AG04450 (cell line): ENCODE measurements at regions not wholly inside any gene's neighbourhood (a gene's known extent, or its start where the extent isn't known, plus 50 kb on each side); places are given as distances from the start of the nearest gene placed in this dataset.

Source experiments
- CTCF ChIA-PET: fragments of 300-600, 350-600 bp; formaldehyde crosslinking; extraction: SDS; loops from one replicate; lab custom pipeline; 2022; ENCODE audit warnings: antibody characterized with exemption, inconsistent platforms; lab: Charles Lee
- POLR2A ChIA-PET: fragments of 350-600 bp; formaldehyde crosslinking; extraction: SDS; loops from one replicate; lab custom pipeline; 2021; ENCODE audit warnings: antibody characterized with exemption, inconsistent platforms; lab: Yijun Ruan, JAX
- DNase-seq: peaks from one replicate; pipeline ENCODE4 v3.0.0-alpha.2; 2011; ENCODE audit warnings: low read depth, low spot score
- H3K27ac ChIP-seq: one replicate; pipeline ENCODE4 v1.5.1; 2012; ENCODE audit warnings: low read depth, low read length, control low read depth
- H3K27me3 ChIP-seq: one replicate; pipeline ENCODE4 v1.6.0; 2012; ENCODE audit warnings: low read length; ENCODE audit not compliant: control insufficient read depth, insufficient read depth
- H3K4me3 ChIP-seq: 2 replicates; pipeline ENCODE4 v1.5.1; 2011; ENCODE audit warnings: mild to moderate bottlenecking, low read depth, low read length, control low read depth
- H3K9me3 ChIP-seq: 2 replicates; pipeline ENCODE4 v1.5.1; 2012; ENCODE audit warnings: low read length; ENCODE audit not compliant: control insufficient read depth, insufficient read depth
- TF ChIP-seq, protein P1 (sequence below): IDR thresholded peaks from 2 replicates; pipeline ENCODE4 v1.5.1; 2011; ENCODE audit warnings: low read depth, low read length, control low read depth, inconsistent platforms

- H3K27me3 ChIP-seq = no peaks in the 10 kb centered on the region
- no peak overlapping the region for H3K4me3 ChIP-seq
- TF ChIP-seq, protein P1, sequence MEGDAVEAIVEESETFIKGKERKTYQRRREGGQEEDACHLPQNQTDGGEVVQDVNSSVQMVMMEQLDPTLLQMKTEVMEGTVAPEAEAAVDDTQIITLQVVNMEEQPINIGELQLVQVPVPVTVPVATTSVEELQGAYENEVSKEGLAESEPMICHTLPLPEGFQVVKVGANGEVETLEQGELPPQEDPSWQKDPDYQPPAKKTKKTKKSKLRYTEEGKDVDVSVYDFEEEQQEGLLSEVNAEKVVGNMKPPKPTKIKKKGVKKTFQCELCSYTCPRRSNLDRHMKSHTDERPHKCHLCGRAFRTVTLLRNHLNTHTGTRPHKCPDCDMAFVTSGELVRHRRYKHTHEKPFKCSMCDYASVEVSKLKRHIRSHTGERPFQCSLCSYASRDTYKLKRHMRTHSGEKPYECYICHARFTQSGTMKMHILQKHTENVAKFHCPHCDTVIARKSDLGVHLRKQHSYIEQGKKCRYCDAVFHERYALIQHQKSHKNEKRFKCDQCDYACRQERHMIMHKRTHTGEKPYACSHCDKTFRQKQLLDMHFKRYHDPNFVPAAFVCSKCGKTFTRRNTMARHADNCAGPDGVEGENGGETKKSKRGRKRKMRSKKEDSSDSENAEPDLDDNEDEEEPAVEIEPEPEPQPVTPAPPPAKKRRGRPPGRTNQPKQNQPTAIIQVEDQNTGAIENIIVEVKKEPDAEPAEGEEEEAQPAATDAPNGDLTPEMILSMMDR = no peak
- ChIA-PET POLR2A (no interaction called here), CTCF (interaction anchor here (1.0 kb wide), 1 partner anchor 12 kb away, joined by 3 read pairs; no protein-coding TSS in a partner anchor)
- DNase-seq = no peak
- H3K27ac ChIP-seq = no peak overlapping the region
- H3K9me3 ChIP-seq = peaks cover 15% of the 10 kb centered on the region
Measured at GRCh38 chr16:85541619-85541979, 71.5 kb upstream of the GSE1 start.

- CTCF ChIA-PET = interaction anchor here (0.5 kb wide), 1 partner anchor 250 kb away, joined by 8 read pairs; no protein-coding TSS in a partner anchor
- POLR2A ChIA-PET = no interaction called here
- Histone ChIP-seq H3K27me3 (no peaks in the 10 kb centered on the region), H3K27ac (no peak overlapping the region), H3K4me3 (no peak overlapping the region), H3K9me3 (peaks cover 20% of the 10 kb centered on the region)
- no peak for DNase-seq
- TF ChIP-seq, protein P1 = no peak
Measured at GRCh38 chr16:85541980-85542900, 70.9 kb upstream of the GSE1 start.

- TF ChIP-seq, protein P1 = no peak
- Histone ChIP-seq H3K27me3 (no peaks in the 10 kb centered on the region), H3K4me3 (no peak overlapping the region), H3K9me3 (peaks cover 20% of the 10 kb centered on the region), H3K27ac (no peak overlapping the region)
- no peak for DNase-seq
- ChIA-PET CTCF (interaction anchor here (1.3 kb wide), 1 partner anchor 9 kb away, joined by 3 read pairs; no protein-coding TSS in a partner anchor), POLR2A (interaction anchor here (0.6 kb wide), 1 partner anchor 189 kb away, joined by 3 read pairs; no protein-coding TSS in a partner anchor)
Measured at GRCh38 chr16:85543536-85543935, 69.6 kb upstream of the GSE1 start.

DNA sequence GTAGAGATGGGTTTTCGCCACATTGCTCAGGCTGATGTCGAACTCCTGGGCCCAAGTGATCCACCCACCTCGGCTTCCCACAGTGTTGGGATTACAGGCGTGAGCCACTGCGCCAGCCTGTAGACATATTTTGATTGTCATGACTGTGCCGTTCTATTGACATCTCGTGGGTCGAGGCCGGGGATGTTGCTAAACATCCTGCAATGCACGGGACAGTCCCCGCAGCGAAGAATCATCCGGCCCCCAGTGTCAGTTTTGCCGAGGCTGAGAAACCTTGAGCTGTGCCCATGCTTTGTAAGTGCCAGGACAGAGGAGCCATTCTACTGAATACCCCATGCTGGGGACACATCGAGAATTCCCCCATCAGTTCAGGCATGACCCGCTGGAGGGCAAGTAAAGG lies 69.1 kb upstream of the GSE1 start:
- POLR2A ChIA-PET = no interaction called here
- Histone ChIP-seq H3K27ac (no peak overlapping the region), H3K4me3 (no peak overlapping the region), H3K9me3 (peaks cover 16% of the 10 kb centered on the region), H3K27me3 (no peaks in the 10 kb centered on the region)
- CTCF ChIA-PET = interaction anchor here (1.3 to 1.6 kb wide), 2 partner anchors 9 to 14 kb away, joined by 3 to 4 read pairs; no protein-coding TSS in a partner anchor
- TF ChIP-seq, protein P1 = no peak
- no peak for DNase-seq

DNA sequence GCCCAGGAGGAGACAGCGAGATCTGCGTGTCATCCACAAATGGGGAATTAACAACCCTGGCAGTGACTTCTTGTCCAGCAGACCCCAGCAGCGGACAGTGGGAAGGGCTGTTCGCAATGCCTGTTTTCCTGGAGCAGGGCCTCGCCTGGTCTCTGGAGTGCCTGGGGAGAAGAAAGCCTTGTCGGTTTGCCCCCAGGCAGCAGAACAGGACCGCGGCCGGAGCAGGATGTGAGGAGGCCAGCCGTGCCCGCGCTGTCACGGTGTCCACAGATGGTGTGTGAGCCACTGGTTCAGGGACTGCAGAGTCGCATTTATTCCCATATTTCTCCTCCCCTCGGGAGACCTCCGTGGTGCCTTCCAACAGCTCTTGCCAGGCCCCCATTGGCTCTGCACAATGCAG lies 68.5 kb upstream of the GSE1 start:
- ChIA-PET POLR2A (no interaction called here), CTCF (interaction anchor here (1.6 kb wide), 1 partner anchor 15 kb away, joined by 4 read pairs; no protein-coding TSS in a partner anchor)
- Histone ChIP-seq H3K27ac (no peak overlapping the region), H3K27me3 (no peaks in the 10 kb centered on the region), H3K9me3 (peaks cover 9% of the 10 kb centered on the region), H3K4me3 (no peak overlapping the region)
- TF ChIP-seq, protein P1 = no peak
- DNase-seq = no peak
